Mucosa of descending colon (tissue), 3 donors: ENCODE measurements at regions not wholly inside any gene's neighbourhood (a gene's known extent, or its start where the extent isn't known, plus 50 kb on each side); places are given as distances from the start of the nearest gene placed in this dataset.
A peak's percentile ranks its signal among the peaks of the same experiment; 100 is the strongest.

Source experiments
- ATAC-seq: fragments of 200-7000 bp; cut with Tn5 transposase; one replicate; pipeline ENCODE4 v1.9.1; 2020; ENCODE audit warnings: mild to moderate bottlenecking, moderate library complexity
- DNase-seq, 3 donors: peaks; one replicate each; pipeline ENCODE4 v3.0.0-alpha.2; 2020
- H3K36me3 ChIP-seq: fragments of 200-600 bp; one replicate; pipeline ENCODE4 v1.8.0; 2021; ENCODE audit warnings: low read depth, mild to moderate bottlenecking
- H3K4me1 ChIP-seq: fragments of 200-600 bp; one replicate; pipeline ENCODE4 v1.8.0; 2021; ENCODE audit warnings: low read depth, mild to moderate bottlenecking
- H3K4me3 ChIP-seq: fragments of 200-600 bp; one replicate; pipeline ENCODE4 v1.8.0; 2021; ENCODE audit warnings: mild to moderate bottlenecking
- H3K9me3 ChIP-seq: fragments of 200-600 bp; one replicate; pipeline ENCODE4 v1.8.0; 2021; ENCODE audit warnings: mild to moderate bottlenecking
- CTCF ChIP-seq: fragments of 200-600 bp; IDR thresholded peaks from one replicate; pipeline ENCODE4 v1.8.0; 2022; ENCODE audit warnings: antibody characterized with exemption, mild to moderate bottlenecking
- intact Hi-C, 2 donors: fragments of 100-400 bp; cut with DNase I in 1 of 2; cut with micrococcal nuclease in 1 of 2; formaldehyde crosslinking; loops; one replicate each; pipeline versions ENCODE4 v1.11.0 to v1.11.1; 2022; cut with DNase I, micrococcal nuclease
- donor health status: DM: no; HTN: no; CAD: no; lungs with moderate emphysema.
- donor health status: DM: no; HTN: no; CAD: no.
- donor health status: DM: no; HTN: yes; CAD: no.

DNA sequence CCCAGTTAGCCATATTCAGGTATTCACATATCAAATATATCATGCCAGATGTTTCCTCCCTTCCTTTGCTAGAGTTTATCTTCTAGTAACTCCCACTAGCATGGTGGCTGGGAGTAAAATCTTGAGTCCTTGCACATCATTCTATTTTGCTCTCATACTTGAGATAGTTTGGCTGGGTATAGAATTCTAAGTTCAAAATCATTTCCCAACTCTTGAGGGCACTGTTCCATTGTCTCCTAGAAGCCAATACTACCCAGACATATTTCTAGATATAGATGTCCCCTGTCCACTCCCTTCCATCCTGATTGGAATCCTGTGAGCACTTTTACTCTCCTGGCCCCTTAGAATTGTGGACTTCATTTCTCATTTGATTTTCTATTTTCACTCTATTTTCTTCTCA lies 104.7 kb downstream of the ZFP64 start:
- ATAC-seq, result no peak
- Histone ChIP-seq H3K36me3 (no peaks in the 10 kb centered on the region), H3K4me1 (no peaks in the 10 kb centered on the region), H3K4me3 (no peak overlapping the region), H3K9me3 (peaks cover 11% of the 10 kb centered on the region)
- no peak for DNase-seq
- TF ChIP-seq CTCF, result no peak
- intact Hi-C loops, result loop anchor here in 1 of 2 donors (10.0 kb wide), 1 partner anchor 442 kb away; no protein-coding TSS in a partner anchor

DNA sequence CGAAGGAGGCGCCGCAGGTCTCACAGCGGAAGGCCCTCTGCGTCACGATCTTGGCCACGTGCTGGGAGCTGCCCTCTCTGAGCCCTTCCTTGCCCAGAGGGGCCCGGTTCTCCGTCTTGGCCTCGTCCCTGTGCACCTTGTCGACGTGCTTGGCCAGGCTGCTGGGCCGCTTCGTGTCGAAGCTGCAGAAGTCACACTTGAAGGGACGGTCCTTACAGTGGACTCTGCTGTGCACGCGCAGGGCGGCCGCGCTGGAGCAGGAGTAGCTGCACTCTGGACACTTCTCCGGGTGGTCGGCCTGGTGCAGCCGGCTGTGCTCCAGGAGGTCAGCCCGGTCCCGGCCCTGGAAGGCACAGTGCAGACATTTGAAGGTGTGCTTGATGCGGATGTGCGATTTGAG lies 106.9 kb downstream of the ZFP64 start:
- H3K4me3 ChIP-seq, result no peak overlapping the region
- H3K36me3 ChIP-seq, result no peaks in the 10 kb centered on the region
- TF ChIP-seq CTCF, result no peak
- no peak for ATAC-seq
- H3K4me1 ChIP-seq, result no peaks in the 10 kb centered on the region
- peaks cover 11% of the 10 kb centered on the region for H3K9me3 ChIP-seq
- DNase-seq, result no peak
- intact Hi-C loops, result loop anchor here in 1 of 2 donors (10.0 kb wide), 1 partner anchor 440 kb away; no protein-coding TSS in a partner anchor

DNA sequence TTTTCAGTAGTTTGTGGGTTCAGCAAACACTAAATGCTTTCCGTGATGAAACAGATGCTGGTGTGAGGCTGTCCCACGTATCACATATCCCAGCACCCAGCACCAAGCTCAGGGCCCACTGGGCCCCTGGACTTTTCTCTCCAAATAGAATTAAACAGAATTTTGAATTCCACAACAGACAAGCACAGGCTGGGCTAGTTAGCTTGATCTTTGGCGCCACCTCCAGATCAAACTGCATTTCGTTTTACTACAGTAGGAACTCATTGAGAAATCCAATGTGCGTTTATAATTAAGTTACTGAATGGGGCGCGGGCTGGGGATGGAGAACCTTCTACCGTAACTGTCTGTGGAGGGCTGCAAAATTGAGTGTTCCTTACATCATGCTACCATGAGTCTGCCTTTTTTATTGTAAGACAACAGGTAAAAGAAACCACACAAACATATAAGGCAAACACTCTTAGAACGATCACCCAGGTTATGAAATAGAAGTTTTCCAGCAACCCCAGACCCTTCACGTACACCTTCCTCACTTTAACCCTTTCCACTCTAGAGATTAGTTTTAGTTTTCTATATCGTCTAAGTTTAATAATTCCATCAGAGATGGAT lies 107.8 kb downstream of the ZFP64 start:
- Histone ChIP-seq H3K36me3 (no peaks in the 10 kb centered on the region), H3K4me1 (no peaks in the 10 kb centered on the region), H3K9me3 (peaks cover 11% of the 10 kb centered on the region), H3K4me3 (no peak overlapping the region)
- ATAC-seq, result peak; percentile 52
- DNase-seq, result peak in 2 of 3 donors; percentile 32 to 77
- intact Hi-C loops, result loop anchor here in 1 of 2 donors (10.0 kb wide), 1 partner anchor 439 kb away; no protein-coding TSS in a partner anchor
- TF ChIP-seq CTCF, result no peak

DNA sequence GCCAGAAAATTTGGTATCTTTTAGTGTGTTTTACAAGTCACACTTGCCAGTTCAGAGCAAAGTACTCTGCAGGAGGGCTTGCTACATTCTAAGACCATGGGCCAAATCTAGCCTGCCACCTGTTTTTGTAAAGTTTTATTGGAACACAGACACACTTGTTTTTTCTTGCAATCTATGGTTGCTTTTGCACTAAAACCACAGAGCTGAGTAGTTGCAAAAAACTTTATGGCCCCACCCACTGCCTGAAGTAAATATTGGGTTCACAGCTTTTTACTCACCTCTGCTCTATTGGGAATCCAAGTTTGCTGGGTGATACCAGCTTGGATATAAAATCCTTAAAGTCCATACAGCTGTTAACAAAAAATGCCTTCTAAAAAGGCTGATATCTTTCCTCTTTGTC lies 109.0 kb downstream of the ZFP64 start:
- DNase-seq (no peak), ATAC-seq (no peak)
- intact Hi-C loops, result loop anchor here in 1 of 2 donors (10.0 kb wide), 1 partner anchor 438 kb away; no protein-coding TSS in a partner anchor
- TF ChIP-seq CTCF, result no peak
- Histone ChIP-seq H3K36me3 (no peaks in the 10 kb centered on the region), H3K4me3 (no peak overlapping the region), H3K4me1 (no peaks in the 10 kb centered on the region), H3K9me3 (peaks cover 10% of the 10 kb centered on the region)

DNA sequence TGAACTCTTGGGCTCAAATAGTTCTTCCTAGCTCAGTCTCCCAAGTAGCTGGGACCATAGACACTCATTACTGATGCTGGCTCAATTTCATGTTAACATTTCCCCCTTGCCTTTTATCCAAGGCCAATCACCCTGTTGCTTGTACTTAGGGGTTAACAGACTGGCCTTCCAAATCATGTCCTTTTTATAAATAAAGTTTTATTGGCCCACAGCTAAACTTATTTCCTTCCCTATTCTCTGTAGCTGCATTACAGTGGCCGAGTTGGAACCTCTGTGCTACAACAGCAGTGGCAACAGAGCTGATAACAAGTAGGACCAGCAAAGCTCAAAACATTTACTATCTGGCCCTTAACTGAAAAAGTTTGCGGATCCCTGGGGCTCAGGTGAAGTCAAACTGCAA lies 109.8 kb downstream of the ZFP64 start:
- H3K9me3 ChIP-seq, result peaks cover 2% of the 10 kb centered on the region
- no peaks in the 10 kb centered on the region for H3K36me3 ChIP-seq
- intact Hi-C loops, result loop anchor here in 1 of 2 donors (10.0 kb wide), 1 partner anchor 437 kb away; no protein-coding TSS in a partner anchor
- TF ChIP-seq CTCF, result no peak
- no peak overlapping the region for H3K4me3 ChIP-seq
- DNase-seq (no peak), ATAC-seq (no peak)
- no peaks in the 10 kb centered on the region for H3K4me1 ChIP-seq
